Keratinocyte (primary cell): ENCODE measurements at regions not wholly inside any gene's neighbourhood (a gene's known extent, or its start where the extent isn't known, plus 50 kb on each side); places are given as distances from the start of the nearest gene placed in this dataset.
"Not testable (repeated sequence)": the region's sequence is repeated elsewhere in the genome, so short reads cannot be mapped to it uniquely, and the experiment has no call there.

Experiments
- DNase-seq: peaks from one replicate; pipeline ENCODE4 v3.0.0-alpha.2; 2011; ENCODE audit warnings: low read depth, missing footprints, low spot score
- FAIRE-seq: peaks from 2 replicates; lab custom pipeline; 2011; peaks lifted over from hg19 to GRCh38; lab: Jason Lieb, UNC
- H2AFZ ChIP-seq: 2 replicates; pipeline ENCODE4 v1.6.0; 2012; ENCODE audit warnings: low read length, control low read depth, inconsistent platforms; ENCODE audit not compliant: control insufficient read depth
- H3K27ac ChIP-seq: 2 replicates; pipeline ENCODE4 v1.5.1; 2011; ENCODE audit warnings: low read length; ENCODE audit not compliant: control insufficient read depth, insufficient read depth
- H3K27me3 ChIP-seq: 3 replicates; pipeline ENCODE4 v1.6.0; 2011; ENCODE audit warnings: low read length; ENCODE audit not compliant: control insufficient read depth, insufficient read depth; ENCODE audit errors: extremely low read depth
- H3K36me3 ChIP-seq, 2 experiments: 2 replicates in 1 of 2; 3 replicates in 1 of 2; pipeline ENCODE4 v1.5.1; 2011; ENCODE audit warnings: low read length in 2 of 2, mild to moderate bottlenecking in 1 of 2; ENCODE audit not compliant: control insufficient read depth in 2 of 2, insufficient read depth in 2 of 2; ENCODE audit errors: extremely low read depth in 1 of 2
- H3K4me1 ChIP-seq: 3 replicates; pipeline ENCODE4 v1.5.1; 2011; ENCODE audit warnings: low read length; ENCODE audit not compliant: control insufficient read depth, insufficient read depth; ENCODE audit errors: extremely low read depth
- H3K4me2 ChIP-seq: 3 replicates; pipeline ENCODE4 v1.6.0; 2011; ENCODE audit warnings: low read depth, low read length; ENCODE audit not compliant: control insufficient read depth, insufficient read depth; ENCODE audit errors: extremely low read depth
- H3K4me3 ChIP-seq, 3 experiments: fragments of 200-600 bp in 1 of 3; sonication (generic) in 1 of 3; 2 replicates in 2 of 3; 3 replicates in 1 of 3; pipeline ENCODE4 v1.5.1; 2011 to 2016; ENCODE audit warnings: low read length in 3 of 3, mild to moderate bottlenecking in 3 of 3, control low read depth in 2 of 3, inconsistent platforms in 1 of 3, low read depth in 1 of 3, mixed read lengths in 1 of 3, mixed run types in 1 of 3, moderate library complexity in 1 of 3; ENCODE audit not compliant: control insufficient read depth in 2 of 3, insufficient read depth in 2 of 3; ENCODE audit errors: extremely low read depth in 1 of 3
- H3K79me2 ChIP-seq: 2 replicates; pipeline ENCODE4 v1.6.0; 2012; ENCODE audit warnings: low read length; ENCODE audit not compliant: control insufficient read depth, insufficient read depth
- H3K9ac ChIP-seq: 3 replicates; pipeline ENCODE4 v1.6.0; 2011; ENCODE audit warnings: low read length; ENCODE audit not compliant: control insufficient read depth, insufficient read depth; ENCODE audit errors: extremely low read depth
- H3K9me1 ChIP-seq: 3 replicates; pipeline ENCODE4 v1.6.0; 2011; ENCODE audit warnings: low read length; ENCODE audit not compliant: control insufficient read depth, insufficient read depth; ENCODE audit errors: extremely low read depth
- H3K9me3 ChIP-seq: 2 replicates; pipeline ENCODE4 v1.5.1; 2012; ENCODE audit warnings: low read depth, low read length; ENCODE audit not compliant: control insufficient read depth
- H4K20me1 ChIP-seq: 3 replicates; pipeline ENCODE4 v1.6.0; 2011; ENCODE audit warnings: low read length; ENCODE audit not compliant: control insufficient read depth, insufficient read depth; ENCODE audit errors: extremely low read depth
- EZH2 ChIP-seq: IDR thresholded peaks from one replicate; pipeline ENCODE4 v1.6.1; 2012; ENCODE audit warnings: inconsistent platforms, mild to moderate bottlenecking, low read length, moderate library complexity
- dilution Hi-C: fragments of 300-500 bp; cut with MboI; formaldehyde crosslinking; loops from one replicate; pipeline ENCODE4 v1.7.0; 2020; ENCODE audit warnings: low sequenced_read_pairs; ENCODE audit not compliant: extremely low pct_ligation_motif_present
- TF ChIP-seq, protein P1 (sequence below), 3 experiments: IDR thresholded peaks in 1 of 3; conservative IDR thresholded peaks in 1 of 3; optimal IDR thresholded peaks in 1 of 3; 2 replicates in 2 of 3; 3 replicates in 1 of 3; pipeline versions ENCODE3 to v1.5.1; 2011; ENCODE audit warnings: low read length in 3 of 3, mild to moderate bottlenecking in 3 of 3, moderate library complexity in 2 of 3, control low read depth in 1 of 3, inconsistent platforms in 1 of 3; ENCODE audit not compliant: insufficient read depth in 2 of 3; ENCODE audit errors: extremely low read depth in 1 of 3

DNA sequence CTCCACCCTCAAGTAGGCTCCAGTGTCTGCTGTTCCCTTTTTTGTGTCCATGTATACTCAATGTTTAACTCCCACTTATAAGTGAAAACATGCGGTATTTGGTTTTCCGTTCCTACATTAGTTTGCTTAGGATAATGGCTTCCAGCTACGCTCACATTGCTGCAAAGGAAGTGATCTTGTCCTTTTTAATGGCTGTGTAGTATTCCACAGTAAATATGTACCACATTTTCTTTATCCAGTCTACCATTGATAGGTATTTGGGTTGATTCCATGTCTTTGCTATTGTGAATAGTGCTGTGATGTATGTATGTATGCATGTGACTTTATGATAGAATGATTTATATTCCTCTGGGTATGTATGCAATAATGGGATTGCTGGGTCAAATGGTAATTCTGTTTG, 144.6 kb downstream of the BRD1 start:
- FAIRE-seq: no peak
- dilution Hi-C loops: no loop called here
- peaks cover 3% of the 10 kb centered on the region for H3K9me3 ChIP-seq
- DNase-seq: no peak
- TF ChIP-seq, protein P1, sequence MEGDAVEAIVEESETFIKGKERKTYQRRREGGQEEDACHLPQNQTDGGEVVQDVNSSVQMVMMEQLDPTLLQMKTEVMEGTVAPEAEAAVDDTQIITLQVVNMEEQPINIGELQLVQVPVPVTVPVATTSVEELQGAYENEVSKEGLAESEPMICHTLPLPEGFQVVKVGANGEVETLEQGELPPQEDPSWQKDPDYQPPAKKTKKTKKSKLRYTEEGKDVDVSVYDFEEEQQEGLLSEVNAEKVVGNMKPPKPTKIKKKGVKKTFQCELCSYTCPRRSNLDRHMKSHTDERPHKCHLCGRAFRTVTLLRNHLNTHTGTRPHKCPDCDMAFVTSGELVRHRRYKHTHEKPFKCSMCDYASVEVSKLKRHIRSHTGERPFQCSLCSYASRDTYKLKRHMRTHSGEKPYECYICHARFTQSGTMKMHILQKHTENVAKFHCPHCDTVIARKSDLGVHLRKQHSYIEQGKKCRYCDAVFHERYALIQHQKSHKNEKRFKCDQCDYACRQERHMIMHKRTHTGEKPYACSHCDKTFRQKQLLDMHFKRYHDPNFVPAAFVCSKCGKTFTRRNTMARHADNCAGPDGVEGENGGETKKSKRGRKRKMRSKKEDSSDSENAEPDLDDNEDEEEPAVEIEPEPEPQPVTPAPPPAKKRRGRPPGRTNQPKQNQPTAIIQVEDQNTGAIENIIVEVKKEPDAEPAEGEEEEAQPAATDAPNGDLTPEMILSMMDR (optimal IDR thresholded peaks at IDR 0.05 in 1 of 3, IDR thresholded peaks at IDR 0.05 in 1 of 3, conservative IDR thresholded peaks at IDR 0.05 in 1 of 3; ENCODE audit: extremely low read depth in 1 of 3, insufficient read depth in 2 of 3, low read length in 3 of 3): no peak
- TF ChIP-seq EZH2: no peak
- H3K9ac ChIP-seq: no peak overlapping the region
- H3K4me2 ChIP-seq: no peak overlapping the region
- no peaks in the 10 kb centered on the region for H4K20me1 ChIP-seq
- H3K27me3 ChIP-seq: no peaks in the 10 kb centered on the region
- no peaks in the 10 kb centered on the region for H3K36me3 ChIP-seq
- no peak overlapping the region for H3K4me3 ChIP-seq
- no peak overlapping the region for H3K27ac ChIP-seq
- H2AFZ ChIP-seq: no peak overlapping the region
- no peaks in the 10 kb centered on the region for H3K9me1 ChIP-seq
- no peaks in the 10 kb centered on the region for H3K4me1 ChIP-seq
- H3K79me2 ChIP-seq: no peaks in the 10 kb centered on the region

DNA sequence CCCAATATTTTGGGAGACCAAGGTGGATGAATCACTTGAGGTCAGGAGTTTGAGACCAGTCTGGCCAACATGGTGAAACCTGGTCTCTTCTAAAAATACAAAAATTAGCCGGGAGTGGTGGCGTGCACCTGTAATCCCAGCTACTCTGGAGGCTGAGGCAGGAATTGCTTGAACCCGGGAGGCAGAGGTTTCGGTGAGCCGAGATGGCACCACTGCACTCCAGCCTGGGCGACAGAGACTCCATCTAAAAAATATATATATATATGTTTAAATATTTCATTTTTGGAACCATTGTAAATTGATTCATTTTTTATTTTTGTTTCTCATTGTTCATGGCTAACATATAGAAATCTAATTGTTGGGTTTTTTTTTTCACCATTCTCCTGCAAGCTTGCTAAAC, 146.9 kb downstream of the BRD1 start:
- H3K9ac ChIP-seq, H3K27ac ChIP-seq, H3K9me1 ChIP-seq, dilution Hi-C loops, H3K4me1 ChIP-seq, H4K20me1 ChIP-seq, H3K36me3 ChIP-seq, H3K27me3 ChIP-seq, H3K79me2 ChIP-seq, H3K4me3 ChIP-seq, H2AFZ ChIP-seq, H3K9me3 ChIP-seq, FAIRE-seq, DNase-seq, H3K4me2 ChIP-seq: not testable (repeated sequence)

DNA sequence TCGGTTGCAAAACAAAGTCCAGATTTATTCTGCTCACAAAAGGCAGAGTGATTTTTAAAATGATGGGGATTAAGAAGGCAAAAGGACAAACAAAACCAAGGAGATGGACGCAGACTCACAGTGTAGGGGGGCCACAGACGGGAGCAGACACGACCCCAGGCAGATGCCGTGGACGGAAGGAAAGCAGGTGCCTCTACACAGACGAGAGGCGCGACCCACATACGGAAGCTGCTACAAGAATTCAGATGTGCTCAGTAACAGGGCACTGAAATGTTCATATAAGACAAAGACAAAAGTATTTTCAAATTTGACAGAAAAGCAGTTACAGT, 148.9 kb downstream of the BRD1 start:
- no peaks in the 10 kb centered on the region for H3K36me3 ChIP-seq
- no peaks in the 10 kb centered on the region for H3K9me3 ChIP-seq
- no peak overlapping the region for H3K4me2 ChIP-seq
- no peaks in the 10 kb centered on the region for H4K20me1 ChIP-seq
- no peak overlapping the region for H3K4me3 ChIP-seq
- H2AFZ ChIP-seq: no peak overlapping the region
- no peaks in the 10 kb centered on the region for H3K4me1 ChIP-seq
- H3K27me3 ChIP-seq: no peaks in the 10 kb centered on the region
- no peak for DNase-seq
- no peak overlapping the region for H3K9ac ChIP-seq
- dilution Hi-C loops: no loop called here
- TF ChIP-seq, protein P1 (optimal IDR thresholded peaks at IDR 0.05 in 1 of 3, IDR thresholded peaks at IDR 0.05 in 1 of 3, conservative IDR thresholded peaks at IDR 0.05 in 1 of 3; ENCODE audit: extremely low read depth in 1 of 3, insufficient read depth in 2 of 3, low read length in 3 of 3): no peak
- no peak for TF ChIP-seq EZH2
- no peaks in the 10 kb centered on the region for H3K9me1 ChIP-seq
- FAIRE-seq: no peak
- no peaks in the 10 kb centered on the region for H3K79me2 ChIP-seq
- H3K27ac ChIP-seq: no peak overlapping the region
